ENCODE measurements at regions not wholly inside any gene's neighbourhood (a gene's known extent, or its start where the extent isn't known, plus 50 kb on each side); places are given as distances from the start of the nearest gene placed in this dataset.

- CTCF ChIA-PET, result no interaction called here
These were observed 254.8 kb upstream of the FAM241A start for GRCh38 chr4:111890412-111890811.

More at GRCh38 chr4:111890412-111890811, 254.8 kb upstream of the FAM241A start:
- Histone ChIP-seq H3K9me1 (ENCODE audit: insufficient read depth, low read length) (no peaks in the 10 kb centered on the region), H3K27me3 (ENCODE audit: control insufficient read depth, insufficient read depth, low read length) (no peaks in the 10 kb centered on the region), H3K4ac (ENCODE audit: low read depth, low read length) (no peak overlapping the region), H2AK5ac (ENCODE audit: low read depth, low read length) (no peak overlapping the region), H3K4me1 (ENCODE audit: control insufficient read depth, insufficient read depth, low read length) (no peaks in the 10 kb centered on the region), H4K20me1 (ENCODE audit: insufficient read depth, low read length) (no peaks in the 10 kb centered on the region), H3K9ac (ENCODE audit: low read depth, low read length) (no peak overlapping the region), H2AK9ac (replicated peaks; ENCODE audit: low read depth, low read length, poor library complexity) (no peak overlapping the region), H3K4me2 (ENCODE audit: low read depth, low read length) (no peak overlapping the region), H3K36me3 (ENCODE audit: control insufficient read depth, insufficient read depth, low read length) (no peaks in the 10 kb centered on the region), H3K23ac (ENCODE audit: low read depth, low read length) (no peak overlapping the region), H4K5ac (ENCODE audit: low read depth, low read length) (no peak overlapping the region), H3K79me1 (ENCODE audit: low read depth in 1 of 2, low read length in 2 of 2) (no peaks in the 10 kb centered on the region), H3K14ac (replicated peaks; ENCODE audit: low read depth, low read length) (no peak overlapping the region), H4K8ac (ENCODE audit: low read depth in 2 of 2, low read length in 2 of 2) (no peak overlapping the region), H2BK120ac (ENCODE audit: low read depth, low read length) (no peak overlapping the region), H3K27ac (ENCODE audit: insufficient read depth, low read length) (no peak overlapping the region), H4K91ac (ENCODE audit: insufficient read depth, low read depth, low read length) (no peak overlapping the region), H2BK15ac (ENCODE audit: low read depth, low read length) (no peak overlapping the region), H2BK5ac (ENCODE audit: low read depth, low read length, poor library complexity, severe bottlenecking) (no peak overlapping the region), H2BK20ac (ENCODE audit: low read depth, low read length) (no peak overlapping the region), H3K9me3 (ENCODE audit: control insufficient read depth, insufficient read depth, low read length) (no peaks in the 10 kb centered on the region), H3K4me3 (ENCODE audit: insufficient read depth, low read depth, low read length) (no peak overlapping the region), H3K56ac (ENCODE audit: extremely low read depth, insufficient read depth, low read length) (no peak overlapping the region), H2AFZ (replicated peaks; ENCODE audit: low read length, poor library complexity) (no peak overlapping the region), H3K18ac (ENCODE audit: low read depth, low read length) (no peak overlapping the region)
- intact Hi-C loops (cut with micrococcal nuclease), result no loop called here
- DNase-seq, result no peak
- POLR2A ChIA-PET (ENCODE audit: unreplicated experiment), result no interaction called here
- no CpG with 5 or more reads among the region's 4 CpGs for WGBS, 2 experiments (ENCODE audit: extremely low coverage in 2 of 2, insufficient read length in 1 of 2)
- ATAC-seq (ENCODE audit: low read depth), result no peak
- TF ChIP-seq RAD21 (IDR thresholded peaks at IDR 0.05; ENCODE audit: low read length), result no peak
- TF ChIP-seq CHD1 (IDR thresholded peaks at IDR 0.05; ENCODE audit: low read depth, low read length), result no peak
- TF ChIP-seq ELK1 (IDR thresholded peaks at IDR 0.05; ENCODE audit: borderline replicate concordance, low read depth, low read length), result no peak
- TF ChIP-seq NFE2L2 (IDR thresholded peaks at IDR 0.05; ENCODE audit: low read depth, low read length), result no peak
- TF ChIP-seq SMC3 (IDR thresholded peaks at IDR 0.05; ENCODE audit: low read depth, low read length), result no peak
- TF ChIP-seq BHLHE40 (IDR thresholded peaks at IDR 0.05; ENCODE audit: low read depth, low read length), result no peak
- TF ChIP-seq MAFK (IDR thresholded peaks at IDR 0.05; ENCODE audit: low read depth, low read length), result no peak
- no peak for TF ChIP-seq MXI1 (IDR thresholded peaks at IDR 0.05; ENCODE audit: borderline replicate concordance, low read depth, low read length)
- no peak for TF ChIP-seq RCOR1 (IDR thresholded peaks at IDR 0.05; ENCODE audit: insufficient replicate concordance, low read length)
- TF ChIP-seq CEBPB (IDR thresholded peaks at IDR 0.05; ENCODE audit: low read depth, low read length), result no peak
- no peak for TF ChIP-seq MAZ (IDR thresholded peaks at IDR 0.05; ENCODE audit: borderline replicate concordance, low read depth, low read length)
- no peak for TF ChIP-seq USF2 (IDR thresholded peaks at IDR 0.05; ENCODE audit: low read depth, low read length)
- TF ChIP-seq FOS (IDR thresholded peaks at IDR 0.05; ENCODE audit: low read depth, low read length), result no peak
- no peak for TF ChIP-seq CTCF (conservative IDR thresholded peaks at IDR 0.05; ENCODE audit: low read depth, low read length)
- no peak for TF ChIP-seq RFX5 (IDR thresholded peaks at IDR 0.05; ENCODE audit: low read depth, low read length)
- TF ChIP-seq POLR2A (IDR thresholded peaks at IDR 0.05; ENCODE audit: low read depth, low read length), result no peak
- dilution Hi-C loops (cut with HindIII; ENCODE audit: low sequenced_read_pairs, unreplicated experiment), result no loop called here
- BruUV-seq (replicated peaks), result no TSS peak
- in situ Hi-C loops (cut with MboI; ENCODE audit: low sequenced_read_pairs), result no loop called here

Measured in IMR-90 (cell line).